ENCODE measurements at regions not wholly inside any gene's neighbourhood (a gene's known extent, or its start where the extent isn't known, plus 50 kb on each side); places are given as distances from the start of the nearest gene placed in this dataset.

GRCh38 chr10:90644165-90644564, 213.7 kb downstream of the HTR7 start:
- no peaks in the 10 kb centered on the region for H3K36me3 ChIP-seq (ENCODE audit: insufficient read depth, low read length)

GRCh38 chr10:90650858-90651257, 207.0 kb downstream of the HTR7 start:
- Histone ChIP-seq H3K27ac (ENCODE audit: low read depth, low read length) (no peak overlapping the region), H2AFZ (ENCODE audit: low read length, unreplicated experiment) (no peak overlapping the region), H3K36me3 (ENCODE audit: insufficient read depth, low read length) (no peaks in the 10 kb centered on the region), H3K79me2 (ENCODE audit: control insufficient read depth, insufficient read depth, low read length, unreplicated experiment) (no peaks in the 10 kb centered on the region), H3K4me1 (ENCODE audit: control insufficient read depth, insufficient read depth, low read length, unreplicated experiment) (no peaks in the 10 kb centered on the region), H3K4me3 (ENCODE audit: low read depth, low read length) (no peak overlapping the region), H3K27me3 (ENCODE audit: insufficient read depth, low read length) (no peaks in the 10 kb centered on the region)

More at GRCh38 chr10:90644165-90644564, 213.7 kb downstream of the HTR7 start:
- no peak overlapping the region for H3K4me3 ChIP-seq (ENCODE audit: low read depth, low read length)
- peaks cover 34% of the 10 kb centered on the region for H3K4me1 ChIP-seq (ENCODE audit: control insufficient read depth, insufficient read depth, low read length, unreplicated experiment)
- H3K27me3 ChIP-seq (ENCODE audit: insufficient read depth, low read length): no peaks in the 10 kb centered on the region
- H3K79me2 ChIP-seq (ENCODE audit: control insufficient read depth, insufficient read depth, low read length, unreplicated experiment): no peaks in the 10 kb centered on the region
- peak overlapping the region; percentile 64 for H3K27ac ChIP-seq (ENCODE audit: low read depth, low read length)
- no peak overlapping the region for H2AFZ ChIP-seq (ENCODE audit: low read length, unreplicated experiment)

- Histone ChIP-seq H3K4me3 (ENCODE audit: low read depth, low read length) (no peak overlapping the region), H3K79me2 (ENCODE audit: control insufficient read depth, insufficient read depth, low read length, unreplicated experiment) (no peaks in the 10 kb centered on the region), H2AFZ (ENCODE audit: low read length, unreplicated experiment) (no peak overlapping the region), H3K27ac (ENCODE audit: low read depth, low read length) (no peak overlapping the region), H3K4me1 (ENCODE audit: control insufficient read depth, insufficient read depth, low read length, unreplicated experiment) (no peaks in the 10 kb centered on the region), H3K36me3 (ENCODE audit: insufficient read depth, low read length) (no peaks in the 10 kb centered on the region), H3K27me3 (ENCODE audit: insufficient read depth, low read length) (no peaks in the 10 kb centered on the region)
Observed at GRCh38 chr10:90652519-90652918, 205.3 kb downstream of the HTR7 start.

GRCh38 chr10:90658791-90659190, 199.0 kb downstream of the HTR7 start:
- Histone ChIP-seq H3K4me3 (ENCODE audit: low read depth, low read length) (no peak overlapping the region), H3K27me3 (ENCODE audit: insufficient read depth, low read length) (no peaks in the 10 kb centered on the region), H3K36me3 (ENCODE audit: insufficient read depth, low read length) (no peaks in the 10 kb centered on the region), H2AFZ (ENCODE audit: low read length, unreplicated experiment) (no peak overlapping the region), H3K4me1 (ENCODE audit: control insufficient read depth, insufficient read depth, low read length, unreplicated experiment) (no peaks in the 10 kb centered on the region), H3K79me2 (ENCODE audit: control insufficient read depth, insufficient read depth, low read length, unreplicated experiment) (no peaks in the 10 kb centered on the region), H3K27ac (ENCODE audit: low read depth, low read length) (no peak overlapping the region)

GRCh38 chr10:90665905-90666662, 191.8 kb downstream of the HTR7 start:
- no peaks in the 10 kb centered on the region for H3K27me3 ChIP-seq (ENCODE audit: insufficient read depth, low read length)
- H3K4me3 ChIP-seq (ENCODE audit: low read depth, low read length): no peak overlapping the region
- no peaks in the 10 kb centered on the region for H3K36me3 ChIP-seq (ENCODE audit: insufficient read depth, low read length)
- H3K79me2 ChIP-seq (ENCODE audit: control insufficient read depth, insufficient read depth, low read length, unreplicated experiment): no peaks in the 10 kb centered on the region
- no peak overlapping the region for H3K27ac ChIP-seq (ENCODE audit: low read depth, low read length)
- H3K4me1 ChIP-seq (ENCODE audit: control insufficient read depth, insufficient read depth, low read length, unreplicated experiment): no peaks in the 10 kb centered on the region
- no peak overlapping the region for H2AFZ ChIP-seq (ENCODE audit: low read length, unreplicated experiment)

- Histone ChIP-seq H3K79me2 (ENCODE audit: control insufficient read depth, insufficient read depth, low read length, unreplicated experiment) (no peaks in the 10 kb centered on the region), H3K27ac (ENCODE audit: low read depth, low read length) (peak overlapping the region; percentile 99), H3K36me3 (ENCODE audit: insufficient read depth, low read length) (no peaks in the 10 kb centered on the region), H2AFZ (ENCODE audit: low read length, unreplicated experiment) (peak overlapping the region; percentile 1), H3K4me1 (ENCODE audit: control insufficient read depth, insufficient read depth, low read length, unreplicated experiment) (peaks cover 23% of the 10 kb centered on the region), H3K27me3 (ENCODE audit: insufficient read depth, low read length) (no peaks in the 10 kb centered on the region), H3K4me3 (ENCODE audit: low read depth, low read length) (peak overlapping the region; percentile 54)
Observed at GRCh38 chr10:90674461-90674860, 183.4 kb downstream of the HTR7 start.

- Histone ChIP-seq H2AFZ (ENCODE audit: low read length, unreplicated experiment) (peak overlapping the region; percentile 1), H3K4me1 (ENCODE audit: control insufficient read depth, insufficient read depth, low read length, unreplicated experiment) (peaks cover 23% of the 10 kb centered on the region), H3K79me2 (ENCODE audit: control insufficient read depth, insufficient read depth, low read length, unreplicated experiment) (no peaks in the 10 kb centered on the region), H3K4me3 (ENCODE audit: low read depth, low read length) (peak overlapping the region; percentile 54), H3K36me3 (ENCODE audit: insufficient read depth, low read length) (no peaks in the 10 kb centered on the region), H3K27me3 (ENCODE audit: insufficient read depth, low read length) (no peaks in the 10 kb centered on the region), H3K27ac (ENCODE audit: low read depth, low read length) (peak overlapping the region; percentile 99)
Observed at GRCh38 chr10:90674928-90675327, 182.9 kb downstream of the HTR7 start.

GRCh38 chr10:90675621-90676020, 182.2 kb downstream of the HTR7 start:
- Histone ChIP-seq H2AFZ (ENCODE audit: low read length, unreplicated experiment) (peak overlapping the region; percentile 75), H3K79me2 (ENCODE audit: control insufficient read depth, insufficient read depth, low read length, unreplicated experiment) (no peaks in the 10 kb centered on the region), H3K27ac (ENCODE audit: low read depth, low read length) (peak overlapping the region; percentile 99), H3K36me3 (ENCODE audit: insufficient read depth, low read length) (no peaks in the 10 kb centered on the region), H3K4me1 (ENCODE audit: control insufficient read depth, insufficient read depth, low read length, unreplicated experiment) (peaks cover 23% of the 10 kb centered on the region), H3K27me3 (ENCODE audit: insufficient read depth, low read length) (no peaks in the 10 kb centered on the region), H3K4me3 (ENCODE audit: low read depth, low read length) (peak overlapping the region; percentile 54)

All from ACC112 (cell line).